HG02798 (cell line): ENCODE measurements at regions not wholly inside any gene's neighbourhood (a gene's known extent, or its start where the extent isn't known, plus 50 kb on each side); places are given as distances from the start of the nearest gene placed in this dataset.
A peak's percentile ranks its signal among the peaks of the same experiment; 100 is the strongest.

Source experiments
- ATAC-seq: cut with Tn5 transposase; IDR thresholded peaks from one replicate; pipeline ENCODE4 v1.9.1; 2021; ENCODE audit warnings: mild to moderate bottlenecking; ENCODE audit not compliant: unreplicated experiment, poor library complexity

DNA sequence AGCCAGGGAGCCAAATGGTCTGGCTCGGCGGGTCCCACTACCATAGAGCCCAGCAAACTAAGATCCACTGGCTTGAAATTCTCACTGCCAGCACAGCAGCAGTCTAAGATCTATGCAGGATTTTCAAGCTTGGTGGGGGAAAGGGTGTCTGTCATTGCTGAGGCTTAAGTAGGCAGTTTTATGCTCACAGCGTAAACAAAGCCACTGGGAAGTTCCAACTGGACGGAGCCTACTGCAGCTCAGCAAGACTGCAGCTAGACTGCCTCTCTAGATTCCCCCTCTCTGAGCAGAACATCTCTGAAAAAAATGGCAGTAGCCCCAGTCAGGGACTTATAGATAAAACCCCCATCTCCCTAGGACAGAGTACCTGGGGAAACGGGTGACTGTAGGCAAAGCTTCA is 277.6 kb upstream of the PHF14 start:
- ATAC-seq, result no peak

- no peak for ATAC-seq
Measured at GRCh38 chr7:10703059-10703458, 270.6 kb upstream of the PHF14 start.

GRCh38 chr7:10703981-10704380 is 269.7 kb upstream of the PHF14 start:
- ATAC-seq, result no peak

DNA sequence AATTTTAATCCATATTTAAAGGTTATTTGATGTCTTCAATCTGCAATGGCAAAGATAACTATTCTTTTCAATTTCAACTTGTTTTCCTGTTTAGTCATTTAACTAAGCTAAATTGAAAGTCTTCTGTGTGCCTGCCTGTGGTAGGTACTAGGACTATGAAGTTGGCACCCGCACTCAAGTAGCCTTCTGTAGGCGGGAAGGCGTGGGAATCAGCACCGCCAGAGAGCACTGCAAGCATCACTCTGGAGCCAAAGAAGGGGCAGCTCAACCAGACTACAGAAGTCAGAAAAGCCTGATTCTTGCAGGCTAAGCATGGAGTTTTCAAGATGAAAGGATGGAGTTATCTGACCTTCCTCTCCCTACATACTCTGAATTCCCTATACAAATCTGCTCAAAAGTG is 269.0 kb upstream of the PHF14 start:
- ATAC-seq, result no peak

DNA sequence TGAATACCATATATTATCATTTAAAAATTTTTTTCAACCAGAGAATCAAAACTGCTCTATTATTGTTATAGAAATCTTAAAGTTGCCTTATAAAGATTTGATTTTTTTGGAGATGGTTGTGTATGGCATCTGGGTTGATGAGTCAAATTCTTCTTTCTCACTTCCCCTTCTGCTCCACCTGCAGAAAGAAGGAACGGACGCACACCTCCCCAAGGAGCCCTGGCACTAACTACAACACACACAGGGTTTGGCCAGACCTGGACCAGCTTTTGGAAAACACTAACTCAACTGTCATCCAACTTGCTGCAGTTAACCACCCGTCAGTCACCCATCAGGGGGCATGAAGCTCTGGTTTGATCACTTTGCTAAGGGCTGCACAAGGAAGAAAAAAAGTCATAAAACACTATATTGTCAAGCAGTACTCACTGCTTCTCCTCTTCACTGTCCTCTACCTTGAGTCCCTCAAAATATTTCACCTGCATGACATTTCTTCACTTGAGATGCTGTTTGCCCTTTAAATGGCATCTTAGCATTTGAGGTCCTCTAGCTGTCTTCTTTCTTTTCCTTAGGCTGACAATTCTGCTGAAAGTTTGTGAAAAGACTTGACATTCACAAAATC is 266.7 kb upstream of the PHF14 start:
- peak; percentile 99 for ATAC-seq

GRCh38 chr7:10707519-10707918 is 266.2 kb upstream of the PHF14 start:
- ATAC-seq, result peak; percentile 27

DNA sequence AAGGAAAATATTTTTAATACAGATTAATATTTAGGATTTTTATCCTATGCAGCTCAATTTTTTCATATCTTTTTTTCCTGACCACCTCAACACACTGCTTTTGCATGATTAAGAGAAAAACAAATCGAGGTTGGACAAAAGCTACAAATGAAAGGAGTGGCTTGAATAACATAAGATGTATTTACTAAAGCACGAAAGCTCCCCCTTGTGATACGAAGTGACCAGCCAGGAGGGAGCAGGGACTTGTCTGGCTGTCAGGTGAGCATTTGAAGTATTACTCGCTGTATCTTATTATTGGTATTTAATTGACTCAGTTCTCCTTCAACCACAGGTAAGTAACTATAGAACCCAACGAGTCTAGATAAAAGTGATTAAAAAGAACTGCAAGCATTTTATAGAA is 265.2 kb upstream of the PHF14 start:
- ATAC-seq, result no peak

DNA sequence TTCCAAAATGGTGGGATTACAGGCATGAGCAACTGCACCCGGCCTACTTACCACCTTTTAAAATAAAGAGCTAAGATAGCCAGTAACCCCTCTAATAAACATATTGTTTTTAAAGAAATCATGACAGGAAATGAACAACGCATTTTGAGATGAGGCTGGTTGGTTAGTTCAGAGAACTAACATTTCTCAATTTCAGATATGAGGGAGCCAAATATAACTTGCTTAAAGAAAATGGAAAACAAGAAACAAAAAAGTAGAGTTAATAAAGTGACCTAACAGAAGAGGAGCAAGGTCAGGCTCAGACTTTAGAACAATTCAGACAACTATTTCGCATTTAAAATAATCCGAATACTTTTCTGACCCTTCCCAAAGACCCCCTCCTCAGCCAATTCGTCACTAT is 254.9 kb upstream of the PHF14 start:
- ATAC-seq, result peak; percentile 36

GRCh38 chr7:10720042-10720441 is 253.6 kb upstream of the PHF14 start:
- no peak for ATAC-seq

GRCh38 chr7:10721289-10721688 is 252.4 kb upstream of the PHF14 start:
- no peak for ATAC-seq

- no peak for ATAC-seq
Measured at GRCh38 chr7:10723832-10724231, 249.8 kb upstream of the PHF14 start.

DNA sequence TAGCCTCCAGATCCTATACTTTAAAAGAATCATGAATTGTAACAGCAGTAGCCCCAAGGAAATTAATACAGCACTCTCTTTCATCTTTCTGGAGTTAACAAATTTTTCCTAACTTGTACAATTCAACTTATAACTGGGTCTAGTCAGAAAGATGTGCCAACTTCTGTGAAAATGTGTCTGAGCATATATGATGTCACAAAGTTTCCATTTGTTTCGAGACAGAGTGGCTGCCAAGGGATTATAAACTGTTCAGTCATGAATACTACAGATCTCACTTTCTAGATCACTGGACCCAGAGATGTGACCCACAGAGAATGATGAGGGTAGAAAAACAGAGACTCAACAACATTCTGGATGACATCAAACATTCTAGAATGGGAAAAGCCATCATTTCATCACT is 249.2 kb upstream of the PHF14 start:
- no peak for ATAC-seq

DNA sequence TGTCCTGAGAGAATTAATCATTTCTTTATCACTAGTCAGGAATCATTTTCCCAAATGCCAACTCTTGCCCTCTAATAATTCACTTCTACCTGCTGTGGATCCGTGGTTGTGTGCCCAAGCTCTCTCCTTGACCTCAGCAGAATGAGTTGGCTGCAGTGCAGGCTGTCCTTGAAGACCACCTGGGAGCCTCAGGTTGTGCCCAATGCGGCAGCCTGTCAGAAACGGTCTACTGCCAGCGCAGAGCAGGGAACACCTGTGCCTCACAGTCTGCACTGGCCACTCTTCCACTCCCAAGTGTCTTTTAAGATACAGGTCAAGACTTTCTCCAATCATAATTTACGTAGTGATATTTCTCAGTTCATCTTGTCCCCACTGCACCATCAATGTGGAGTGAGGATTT is 246.0 kb upstream of the PHF14 start:
- ATAC-seq, result no peak

- no peak for ATAC-seq
Measured at GRCh38 chr7:10731253-10731773, 242.4 kb upstream of the PHF14 start.

- ATAC-seq, result no peak
Measured at GRCh38 chr7:10733747-10734146, 239.9 kb upstream of the PHF14 start.

DNA sequence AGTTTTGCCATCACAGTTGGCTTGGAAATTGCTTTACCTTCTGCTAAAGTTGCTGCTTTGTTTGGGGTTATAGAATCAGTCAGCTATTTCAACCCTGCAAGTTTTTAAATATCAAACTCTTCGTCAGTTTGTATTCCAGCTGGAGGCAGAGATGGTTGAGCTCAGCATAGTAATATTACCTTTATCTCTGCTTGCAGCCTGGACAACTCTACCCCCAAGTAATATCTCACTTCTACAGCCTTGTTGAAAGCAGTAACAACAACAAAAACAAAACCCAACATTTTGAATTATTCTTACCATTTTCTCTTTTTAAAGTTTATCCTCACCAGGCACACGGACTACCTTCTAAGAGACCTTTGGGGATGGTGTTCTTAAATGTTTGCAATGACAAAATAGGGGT is 239.1 kb upstream of the PHF14 start:
- no peak for ATAC-seq

DNA sequence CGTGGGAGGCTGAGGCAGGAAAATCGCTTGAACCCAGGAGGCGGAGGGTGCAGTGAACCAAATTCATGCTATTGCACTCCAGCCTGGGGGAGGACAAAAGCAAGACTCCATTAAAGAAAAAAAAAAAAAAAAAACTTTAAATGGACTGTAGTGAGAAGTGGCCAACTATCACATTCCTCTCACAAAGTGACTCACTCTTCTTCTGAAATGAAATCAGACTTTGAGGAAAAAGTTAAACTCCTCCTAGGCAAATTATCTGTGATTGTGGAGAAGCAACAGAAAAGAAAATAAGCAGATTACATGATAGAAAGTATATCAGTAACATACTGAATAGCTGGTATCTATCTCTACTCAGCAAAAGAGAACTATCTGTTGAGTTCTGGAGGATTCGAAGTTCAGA is 234.3 kb upstream of the PHF14 start:
- no peak for ATAC-seq

DNA sequence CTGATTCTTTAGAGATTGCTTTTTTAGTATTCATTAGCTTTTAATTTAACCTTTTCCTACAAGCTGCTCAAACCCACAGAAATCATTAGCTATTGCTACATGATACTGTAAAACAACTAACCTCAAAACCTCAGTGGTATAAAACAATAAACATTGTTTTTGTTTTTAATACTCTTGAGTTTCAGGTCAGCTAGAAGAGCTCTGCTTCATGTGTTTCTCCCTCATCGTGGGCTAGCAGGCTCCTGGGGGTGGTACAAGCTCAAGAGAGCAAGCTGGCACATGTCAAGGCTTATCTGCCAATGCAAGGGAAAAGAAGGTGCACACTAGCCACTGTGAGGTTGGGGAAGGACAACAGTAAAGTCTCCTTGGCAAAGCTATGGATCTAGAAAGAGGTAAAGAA is 232.9 kb upstream of the PHF14 start:
- ATAC-seq, result no peak

GRCh38 chr7:10756981-10757380 is 216.7 kb upstream of the PHF14 start:
- ATAC-seq, result no peak

GRCh38 chr7:10759120-10759519 is 214.6 kb upstream of the PHF14 start:
- ATAC-seq, result no peak

GRCh38 chr7:10767771-10768170 is 205.9 kb upstream of the PHF14 start:
- ATAC-seq, result no peak

- ATAC-seq, result no peak
Measured at GRCh38 chr7:10770176-10770575, 203.5 kb upstream of the PHF14 start.

- no peak for ATAC-seq
Measured at GRCh38 chr7:10773430-10773829, 200.2 kb upstream of the PHF14 start.
